ENCODE measurements at regions not wholly inside any gene's neighbourhood (a gene's known extent, or its start where the extent isn't known, plus 50 kb on each side); places are given as distances from the start of the nearest gene placed in this dataset.

GRCh38 chr18:42425025-42425424, 470.0 kb downstream of the PIK3C3 start:
- POLR2A ChIA-PET = no interaction called here
- BruUV-seq (replicated peaks) = no TSS peak
- intact Hi-C loops (cut with micrococcal nuclease) = no loop called here

DNA sequence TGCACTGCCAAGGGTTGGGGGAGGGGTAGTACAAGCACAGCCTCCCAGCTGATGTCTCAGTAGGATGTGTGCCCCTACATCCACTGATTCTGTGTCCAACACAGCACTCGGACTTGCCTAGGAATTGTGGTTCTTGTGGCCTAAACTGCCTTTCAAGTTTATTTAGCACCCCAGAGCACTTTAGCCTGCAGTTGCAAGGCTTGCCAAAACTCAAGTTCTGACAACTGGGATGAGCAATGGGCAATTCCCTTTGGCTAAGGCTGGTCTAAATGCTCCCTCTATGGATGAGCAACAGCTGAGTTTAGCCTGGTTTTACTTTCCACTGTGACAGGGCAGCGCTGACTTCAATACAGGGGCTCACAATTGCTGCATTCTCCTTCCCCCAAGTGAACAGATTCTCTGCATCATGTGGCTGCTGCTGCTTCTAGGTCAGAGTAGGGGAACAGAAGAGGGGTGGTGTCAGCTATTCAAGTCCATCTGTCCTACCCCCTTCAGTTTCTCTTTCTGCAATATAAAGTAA, 471.5 kb downstream of the PIK3C3 start:
- intact Hi-C loops (cut with micrococcal nuclease) = no loop called here
- BruUV-seq (replicated peaks) = no TSS peak
- H3K27me3 Mint-ChIP-seq (ENCODE audit: insufficient read depth, unreplicated experiment) = no peaks in the 10 kb centered on the region
- H3K27ac Mint-ChIP-seq (ENCODE audit: low read depth, unreplicated experiment) = no peak overlapping the region
- TF ChIP-seq CTCF (IDR thresholded peaks at IDR 0.05; ENCODE audit: unreplicated experiment) = no peak
- H3K4me3 Mint-ChIP-seq (ENCODE audit: unreplicated experiment) = no peak overlapping the region
- no peaks in the 10 kb centered on the region for H3K4me1 Mint-ChIP-seq (ENCODE audit: insufficient read depth, unreplicated experiment)
- peaks cover 9% of the 10 kb centered on the region for H3K9me3 Mint-ChIP-seq (ENCODE audit: unreplicated experiment)
- peaks cover 3% of the 10 kb centered on the region for H3K36me3 Mint-ChIP-seq (ENCODE audit: insufficient read depth, unreplicated experiment)
- POLR2A ChIA-PET = no interaction called here
- DNase-seq (ENCODE audit: unreplicated experiment) = peak; percentile 14
- CTCF ChIA-PET = interaction anchor here (0.6 to 1.0 kb wide), 4 partner anchors 9 to 128 kb away, joined by 3 to 4 read pairs (median 4); no protein-coding TSS in a partner anchor

More at GRCh38 chr18:42425025-42425424, 470.0 kb downstream of the PIK3C3 start:
- no peaks in the 10 kb centered on the region for H3K27me3 Mint-ChIP-seq (ENCODE audit: insufficient read depth, unreplicated experiment)
- CTCF ChIA-PET = no interaction called here
- peaks cover 6% of the 10 kb centered on the region for H3K36me3 Mint-ChIP-seq (ENCODE audit: insufficient read depth, unreplicated experiment)
- H3K4me1 Mint-ChIP-seq (ENCODE audit: insufficient read depth, unreplicated experiment) = no peaks in the 10 kb centered on the region
- no peak overlapping the region for H3K4me3 Mint-ChIP-seq (ENCODE audit: unreplicated experiment)
- DNase-seq (ENCODE audit: unreplicated experiment) = no peak
- no peak for TF ChIP-seq CTCF (IDR thresholded peaks at IDR 0.05; ENCODE audit: unreplicated experiment)
- no peaks in the 10 kb centered on the region for H3K9me3 Mint-ChIP-seq (ENCODE audit: unreplicated experiment)
- no peak overlapping the region for H3K27ac Mint-ChIP-seq (ENCODE audit: low read depth, unreplicated experiment)

- peak; percentile 1 for DNase-seq (ENCODE audit: unreplicated experiment)
- H3K4me3 Mint-ChIP-seq (ENCODE audit: unreplicated experiment) = no peak overlapping the region
- POLR2A ChIA-PET = no interaction called here
- no peak overlapping the region for H3K27ac Mint-ChIP-seq (ENCODE audit: low read depth, unreplicated experiment)
- H3K9me3 Mint-ChIP-seq (ENCODE audit: unreplicated experiment) = peaks cover 13% of the 10 kb centered on the region
- BruUV-seq (replicated peaks) = no TSS peak
- no peaks in the 10 kb centered on the region for H3K4me1 Mint-ChIP-seq (ENCODE audit: insufficient read depth, unreplicated experiment)
- intact Hi-C loops (cut with micrococcal nuclease) = no loop called here
- no peak for TF ChIP-seq CTCF (IDR thresholded peaks at IDR 0.05; ENCODE audit: unreplicated experiment)
- H3K27me3 Mint-ChIP-seq (ENCODE audit: insufficient read depth, unreplicated experiment) = no peaks in the 10 kb centered on the region
- CTCF ChIA-PET = interaction anchor here (0.7 to 1.1 kb wide), 6 partner anchors 13 to 315 kb away, joined by 3 to 7 read pairs (median 3); no protein-coding TSS in a partner anchor
- no peaks in the 10 kb centered on the region for H3K36me3 Mint-ChIP-seq (ENCODE audit: insufficient read depth, unreplicated experiment)
These were observed 474.2 kb downstream of the PIK3C3 start for GRCh38 chr18:42429196-42429595.

DNA sequence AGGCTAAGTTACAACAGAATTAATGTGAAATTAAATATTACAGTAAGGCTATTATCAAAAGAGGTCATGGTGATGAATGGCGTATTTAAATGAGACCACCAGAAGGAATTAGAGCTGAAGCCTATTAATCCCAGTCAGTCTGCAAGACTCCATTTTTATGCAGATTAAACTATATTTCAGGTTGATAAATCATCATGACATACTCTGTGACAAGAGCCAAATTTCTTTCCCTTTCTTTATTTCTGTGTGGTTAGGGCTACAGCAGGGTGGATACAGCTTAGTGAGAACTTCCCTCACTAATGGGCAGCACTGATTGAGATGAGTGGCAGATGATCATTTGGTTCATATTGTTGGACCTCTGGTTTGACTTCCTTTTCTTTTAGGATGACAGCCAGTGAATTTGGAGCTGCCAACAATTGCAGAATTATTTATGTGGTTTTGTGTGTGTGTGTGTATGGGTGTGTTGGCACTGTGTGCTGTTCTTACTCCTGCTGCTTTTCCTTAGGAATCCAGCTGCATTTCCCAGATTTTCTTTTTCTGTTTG, 481.3 kb downstream of the PIK3C3 start:
- no TSS peak for BruUV-seq (replicated peaks)
- H3K9me3 Mint-ChIP-seq (ENCODE audit: unreplicated experiment) = peaks cover 17% of the 10 kb centered on the region
- no peak for DNase-seq (ENCODE audit: unreplicated experiment)
- no peaks in the 10 kb centered on the region for H3K4me1 Mint-ChIP-seq (ENCODE audit: insufficient read depth, unreplicated experiment)
- CTCF ChIA-PET = no interaction called here
- POLR2A ChIA-PET = no interaction called here
- no peaks in the 10 kb centered on the region for H3K27me3 Mint-ChIP-seq (ENCODE audit: insufficient read depth, unreplicated experiment)
- no peak for TF ChIP-seq CTCF (IDR thresholded peaks at IDR 0.05; ENCODE audit: unreplicated experiment)
- no peak overlapping the region for H3K27ac Mint-ChIP-seq (ENCODE audit: low read depth, unreplicated experiment)
- no peaks in the 10 kb centered on the region for H3K36me3 Mint-ChIP-seq (ENCODE audit: insufficient read depth, unreplicated experiment)
- intact Hi-C loops (cut with micrococcal nuclease) = no loop called here
- H3K4me3 Mint-ChIP-seq (ENCODE audit: unreplicated experiment) = no peak overlapping the region
